B cell (primary cell): ENCODE measurements at regions not wholly inside any gene's neighbourhood (a gene's known extent, or its start where the extent isn't known, plus 50 kb on each side); places are given as distances from the start of the nearest gene placed in this dataset.

ENCODE experiments used
- ATAC-seq: fragments of 200-7000 bp; cut with Tn5 transposase; one replicate; pipeline ENCODE4 v1.10.0; 2021; ENCODE audit warnings: low read depth, mild to moderate bottlenecking, moderate number of reproducible peaks, moderate library complexity
- CTCF ChIA-PET: fragments of 350-600 bp; sonication (Branson Sonifier 250); formaldehyde crosslinking; loops from one replicate; lab custom pipeline; 2021; ENCODE audit warnings: antibody characterized with exemption, inconsistent platforms; lab: Charles Lee
- POLR2A ChIA-PET: fragments of 350-600 bp; sonication (Branson Sonifier 250); formaldehyde crosslinking; loops from one replicate; lab custom pipeline; 2021; ENCODE audit warnings: antibody characterized with exemption; lab: Charles Lee
- DNase-seq: peaks from one replicate; pipeline ENCODE4 v3.0.0; 2013
- H2AFZ ChIP-seq: 2 replicates; pipeline ENCODE4 v1.6.1; 2012; ENCODE audit warnings: mild to moderate bottlenecking, low read depth, low read length; ENCODE audit not compliant: insufficient read depth, poor library complexity, severe bottlenecking
- H3K27ac ChIP-seq, 2 donors: 1 replicate in 1 of 2; 2 replicates in 1 of 2; pipeline ENCODE4 v1.5.1; 2012 to 2013; ENCODE audit warnings: low read length in 2 of 2, mild to moderate bottlenecking in 2 of 2, moderate library complexity in 1 of 2
- H3K27me3 ChIP-seq, 4 experiments: fragments of 200-600 bp in 1 of 4; sonication (generic) in 1 of 4; replicated peaks in 1 of 4; 1 replicate in 2 of 4; 2 replicates in 2 of 4; pipeline versions ENCODE4 v1.6.1 to v1.7.0; 2013 to 2016; ENCODE audit warnings: low read length in 3 of 4, mild to moderate bottlenecking in 2 of 4, mixed read lengths in 1 of 4, moderate library complexity in 1 of 4; ENCODE audit not compliant: insufficient read depth in 4 of 4, control insufficient read depth in 3 of 4; ENCODE audit errors: control extremely low read depth in 1 of 4
- H3K36me3 ChIP-seq, 2 experiments: replicated peaks in 1 of 2; 1 replicate in 1 of 2; 2 replicates in 1 of 2; pipeline versions ENCODE4 v1.6.1 to v1.7.1; 2013; ENCODE audit warnings: low read length in 1 of 2; ENCODE audit not compliant: insufficient read depth in 2 of 2, control insufficient read depth in 1 of 2; ENCODE audit errors: control extremely low read depth in 1 of 2, extremely low read depth in 1 of 2
- H3K4me1 ChIP-seq, 2 donors: fragments of 200-600 bp in 1 of 2; sonication (generic) in 1 of 2; 1 replicate in 1 of 2; 2 replicates in 1 of 2; pipeline versions ENCODE4 v1.5.1 to v1.6.1; 2013 to 2017; ENCODE audit warnings: low read length in 2 of 2; ENCODE audit not compliant: control insufficient read depth in 2 of 2, insufficient read depth in 2 of 2
- H3K4me2 ChIP-seq: replicated peaks from 2 replicates; pipeline ENCODE3; 2012; ENCODE audit warnings: mild to moderate bottlenecking, low read depth, low read length; ENCODE audit not compliant: poor library complexity, severe bottlenecking
- H3K4me3 ChIP-seq, 5 experiments: fragments of 200-600 bp in 1 of 5; sonication (generic) in 1 of 5; 1 replicate in 3 of 5; 2 replicates in 2 of 5; pipeline versions ENCODE4 v1.5.1 to v1.7.0; 2011 to 2016; ENCODE audit warnings: low read length in 4 of 5, mild to moderate bottlenecking in 4 of 5, low read depth in 2 of 5, control low read depth in 1 of 5, moderate library complexity in 1 of 5; ENCODE audit not compliant: insufficient read depth in 1 of 5; ENCODE audit errors: control extremely low read depth in 1 of 5, extremely low read depth in 1 of 5
- H3K79me2 ChIP-seq: fragments of 200-600 bp; sonication (generic); one replicate; pipeline ENCODE4 v1.6.0; 2016; ENCODE audit warnings: low read length; ENCODE audit not compliant: control insufficient read depth, insufficient read depth
- H3K9ac ChIP-seq: fragments of 200-600 bp; sonication (generic); 2 replicates; pipeline ENCODE4 v1.6.1; 2017; ENCODE audit warnings: mild to moderate bottlenecking, low read length, moderate library complexity
- H3K9me3 ChIP-seq, 3 donors: one replicate each; pipeline versions ENCODE4 v1.6.1 to v1.7.1; 2013; ENCODE audit warnings: low read length in 2 of 3; ENCODE audit not compliant: control insufficient read depth in 2 of 3, insufficient read depth in 1 of 3; ENCODE audit errors: control extremely low read depth in 1 of 3
- H4K20me1 ChIP-seq: 2 replicates; pipeline ENCODE4 v1.6.0; 2012; ENCODE audit warnings: mild to moderate bottlenecking, low read length; ENCODE audit not compliant: insufficient read depth, control insufficient read depth, poor library complexity, severe bottlenecking
- H3K27ac Mint-ChIP-seq: one replicate; pipeline ENCODE4 v1.8.0; 2021; ENCODE audit warnings: mixed read lengths
- H3K27me3 Mint-ChIP-seq: one replicate; pipeline ENCODE4 v1.8.0; 2021; ENCODE audit warnings: mixed read lengths
- H3K4me1 Mint-ChIP-seq: one replicate; pipeline ENCODE4 v1.8.0; 2021; ENCODE audit warnings: mixed read lengths
- H3K4me3 Mint-ChIP-seq: one replicate; pipeline ENCODE4 v1.8.0; 2021; ENCODE audit warnings: mixed read lengths
- H3K9me3 Mint-ChIP-seq: one replicate; pipeline ENCODE4 v1.8.0; 2022; ENCODE audit warnings: mixed read lengths; ENCODE audit not compliant: insufficient read depth
- EZH2 ChIP-seq: IDR thresholded peaks from 2 replicates; pipeline ENCODE4 v1.6.1; 2012; ENCODE audit warnings: borderline replicate concordance, low read depth, mild to moderate bottlenecking, moderate library complexity, low read length; ENCODE audit not compliant: insufficient read depth, poor library complexity, severe bottlenecking
- WGBS: methylation state at CpG from one replicate; pipeline ENCODE4 v1.1.5; 2013; ENCODE audit warnings: missing lambda C conversion rate; ENCODE audit not compliant: insufficient coverage; 5-methylcytosine and 5-hydroxymethylcytosine counted together
- intact Hi-C: fragments of 100-400 bp; cut with micrococcal nuclease; formaldehyde crosslinking; loops from one replicate; pipeline ENCODE4 v1.10.0; 2022
- TF ChIP-seq, protein P1 (sequence below): fragments of 200-600 bp; IDR thresholded peaks from one replicate; pipeline ENCODE4 v1.8.0; 2022; ENCODE audit warnings: antibody characterized with exemption, mild to moderate bottlenecking

DNA sequence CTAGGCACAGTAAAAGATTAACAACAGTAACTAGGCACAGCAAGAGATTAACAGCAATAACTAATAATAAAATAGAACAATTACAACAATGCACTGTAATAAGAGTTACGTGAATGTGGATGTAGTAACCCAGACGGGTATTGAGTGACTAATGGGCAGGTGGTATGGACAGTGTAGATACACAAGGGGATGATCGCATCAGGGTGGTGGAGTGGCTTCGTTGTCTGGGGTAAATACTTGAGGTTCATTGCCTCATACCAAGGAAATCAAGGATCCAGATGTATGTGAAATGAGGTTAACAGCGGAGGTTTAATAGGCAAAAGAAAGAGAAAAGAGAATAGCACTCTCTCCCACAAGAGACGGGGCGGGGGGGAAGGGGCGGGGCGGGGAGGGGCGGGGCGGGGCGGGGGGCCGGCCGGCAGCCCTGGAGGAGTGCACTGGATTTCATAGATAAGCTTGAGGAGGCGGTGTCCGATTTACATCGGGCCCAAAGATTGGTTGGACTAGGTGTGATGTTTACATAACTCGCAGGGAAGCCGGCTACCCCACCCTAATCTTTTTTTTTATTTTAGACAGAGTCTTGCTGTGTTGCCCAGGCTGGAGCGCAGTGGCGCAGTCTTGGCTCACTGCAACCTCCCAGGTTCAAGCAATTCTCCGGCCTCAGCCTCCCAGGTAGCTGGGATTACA is 106.3 kb downstream of the KCTD15 start:
- WGBS = 95% methylated on average over 5 of the region's 22 CpGs
- Histone ChIP-seq H3K79me2 (no peaks in the 10 kb centered on the region), H3K4me1 (peaks cover 13 to 14% of the 10 kb centered on the region in 2 donors), H3K27me3 (peaks cover 0 to 32% (median 15%) of the 10 kb centered on the region in 4 experiments), H4K20me1 (no peaks in the 10 kb centered on the region), H3K4me3 (no peak overlapping the region), H3K27ac (no peak overlapping the region), H3K9ac (no peak overlapping the region), H2AFZ (no peak overlapping the region), H3K4me2 (no peak overlapping the region), H3K36me3 (no peaks in the 10 kb centered on the region), H3K9me3 (peaks cover 0 to 18% (median 5%) of the 10 kb centered on the region in 3 donors)
- Mint-ChIP-seq H3K9me3 (peaks cover 5% of the 10 kb centered on the region), H3K27me3 (peaks cover 47% of the 10 kb centered on the region), H3K4me3 (no peak overlapping the region), H3K27ac (no peak overlapping the region), H3K4me1 (peaks cover 6% of the 10 kb centered on the region)
- POLR2A ChIA-PET = no interaction called here
- TF ChIP-seq, protein P1, sequence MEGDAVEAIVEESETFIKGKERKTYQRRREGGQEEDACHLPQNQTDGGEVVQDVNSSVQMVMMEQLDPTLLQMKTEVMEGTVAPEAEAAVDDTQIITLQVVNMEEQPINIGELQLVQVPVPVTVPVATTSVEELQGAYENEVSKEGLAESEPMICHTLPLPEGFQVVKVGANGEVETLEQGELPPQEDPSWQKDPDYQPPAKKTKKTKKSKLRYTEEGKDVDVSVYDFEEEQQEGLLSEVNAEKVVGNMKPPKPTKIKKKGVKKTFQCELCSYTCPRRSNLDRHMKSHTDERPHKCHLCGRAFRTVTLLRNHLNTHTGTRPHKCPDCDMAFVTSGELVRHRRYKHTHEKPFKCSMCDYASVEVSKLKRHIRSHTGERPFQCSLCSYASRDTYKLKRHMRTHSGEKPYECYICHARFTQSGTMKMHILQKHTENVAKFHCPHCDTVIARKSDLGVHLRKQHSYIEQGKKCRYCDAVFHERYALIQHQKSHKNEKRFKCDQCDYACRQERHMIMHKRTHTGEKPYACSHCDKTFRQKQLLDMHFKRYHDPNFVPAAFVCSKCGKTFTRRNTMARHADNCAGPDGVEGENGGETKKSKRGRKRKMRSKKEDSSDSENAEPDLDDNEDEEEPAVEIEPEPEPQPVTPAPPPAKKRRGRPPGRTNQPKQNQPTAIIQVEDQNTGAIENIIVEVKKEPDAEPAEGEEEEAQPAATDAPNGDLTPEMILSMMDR = no peak
- no peak for TF ChIP-seq EZH2
- no peak for ATAC-seq
- intact Hi-C loops = no loop called here
- CTCF ChIA-PET = no interaction called here
- DNase-seq = no peak

DNA sequence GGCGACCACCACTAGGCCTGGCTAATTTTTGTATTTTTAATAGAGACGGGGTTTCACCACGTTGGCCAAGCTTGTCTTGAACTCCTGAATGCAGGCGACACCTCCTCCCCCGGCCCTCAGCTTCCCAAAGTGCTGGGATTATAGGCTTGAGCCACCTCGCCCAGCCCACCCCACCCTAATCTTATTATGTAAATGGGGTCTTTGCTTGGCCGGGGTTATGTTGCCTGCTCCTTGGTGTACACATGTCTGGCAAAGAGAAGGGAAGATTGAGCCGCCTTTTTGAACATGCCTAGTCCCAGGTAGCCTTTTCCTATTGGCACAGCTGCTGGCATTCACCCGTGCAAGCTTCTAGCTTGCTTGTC is 106.8 kb downstream of the KCTD15 start:
- Mint-ChIP-seq H3K4me1 (peaks cover 6% of the 10 kb centered on the region), H3K27ac (no peak overlapping the region), H3K4me3 (no peak overlapping the region), H3K9me3 (peaks cover 2% of the 10 kb centered on the region), H3K27me3 (peaks cover 52% of the 10 kb centered on the region)
- H3K4me1 ChIP-seq = peaks cover 13 to 14% of the 10 kb centered on the region in 2 donors
- peaks cover 0 to 18% (median under 1%) of the 10 kb centered on the region in 3 donors for H3K9me3 ChIP-seq
- ATAC-seq (no peak), DNase-seq (no peak)
- H3K79me2 ChIP-seq = no peaks in the 10 kb centered on the region
- intact Hi-C loops = no loop called here
- H3K27me3 ChIP-seq = peaks cover 0 to 32% (median 15%) of the 10 kb centered on the region in 4 experiments
- H3K4me2 ChIP-seq = no peak overlapping the region
- no peaks in the 10 kb centered on the region for H3K36me3 ChIP-seq
- H3K4me3 ChIP-seq = no peak overlapping the region
- H2AFZ ChIP-seq = no peak overlapping the region
- H3K9ac ChIP-seq = no peak overlapping the region
- no peak for TF ChIP-seq EZH2
- TF ChIP-seq, protein P1 = no peak
- CTCF ChIA-PET = no interaction called here
- POLR2A ChIA-PET = no interaction called here
- no peak overlapping the region for H3K27ac ChIP-seq
- WGBS = 100% methylated on average over 2 of the region's 9 CpGs
- no peaks in the 10 kb centered on the region for H4K20me1 ChIP-seq
